Astrocyte of the cerebellum (primary cell): ENCODE measurements at regions not wholly inside any gene's neighbourhood (a gene's known extent, or its start where the extent isn't known, plus 50 kb on each side); places are given as distances from the start of the nearest gene placed in this dataset.

Experiments
- DNase-seq: peaks from one replicate; pipeline ENCODE4 v3.0.0-alpha.2; 2011; ENCODE audit warnings: low read depth
- H3K4me3 ChIP-seq: 2 replicates; pipeline ENCODE4 v1.5.1; 2011; ENCODE audit warnings: mild to moderate bottlenecking, low read depth, low read length, moderate library complexity
- CTCF ChIP-seq: IDR thresholded peaks from 2 replicates; pipeline ENCODE4 v1.5.1; 2012; ENCODE audit warnings: low read length, low read depth, moderate library complexity, mild to moderate bottlenecking; ENCODE audit errors: missing control alignments
- in situ Hi-C: cut with HindIII; loops from 2 replicates; pipeline ENCODE4 v1.10.0; 2017; ENCODE audit warnings: low sequenced_read_pairs

- no peak for TF ChIP-seq CTCF
- H3K4me3 ChIP-seq: no peak overlapping the region
- in situ Hi-C loops: no loop called here
- DNase-seq: no peak
Measured at GRCh38 chr13:104657196-104657595, 1591.0 kb upstream of the SLC10A2 start.

GRCh38 chr13:104650431-104650830 is 1584.2 kb upstream of the SLC10A2 start:
- in situ Hi-C loops: no loop called here
- no peak for DNase-seq
- no peak for TF ChIP-seq CTCF
- H3K4me3 ChIP-seq: no peak overlapping the region

- in situ Hi-C loops: no loop called here
- no peak overlapping the region for H3K4me3 ChIP-seq
- no peak for TF ChIP-seq CTCF
- no peak for DNase-seq
Measured at GRCh38 chr13:104648291-104648690, 1582.1 kb upstream of the SLC10A2 start.

- DNase-seq: no peak
- in situ Hi-C loops: no loop called here
- H3K4me3 ChIP-seq: no peak overlapping the region
- no peak for TF ChIP-seq CTCF
Measured at GRCh38 chr13:104645786-104646185, 1579.6 kb upstream of the SLC10A2 start.

GRCh38 chr13:104641309-104641708 is 1575.1 kb upstream of the SLC10A2 start:
- in situ Hi-C loops: no loop called here
- no peak for DNase-seq
- no peak for TF ChIP-seq CTCF
- H3K4me3 ChIP-seq: no peak overlapping the region

- DNase-seq: no peak
- in situ Hi-C loops: no loop called here
- no peak overlapping the region for H3K4me3 ChIP-seq
- TF ChIP-seq CTCF: no peak
Measured at GRCh38 chr13:104635879-104636278, 1569.7 kb upstream of the SLC10A2 start.

GRCh38 chr13:104634016-104634415 is 1567.8 kb upstream of the SLC10A2 start:
- no peak for TF ChIP-seq CTCF
- DNase-seq: no peak
- no peak overlapping the region for H3K4me3 ChIP-seq
- in situ Hi-C loops: no loop called here
